HCT116 (cell line): ENCODE measurements at regions not wholly inside any gene's neighbourhood (a gene's known extent, or its start where the extent isn't known, plus 50 kb on each side); places are given as distances from the start of the nearest gene placed in this dataset.

ENCODE experiments used
- ATAC-seq: fragments of 200-7000 bp; cut with Tn5 transposase; 2 replicates; pipeline ENCODE4 v1.9.1; 2020; ENCODE audit warnings: mild to moderate bottlenecking, moderate library complexity
- BruUV-seq: library from RNA; stranded (reverse); fragments of 400-500 nt; replicated peaks from 2 replicates; lab custom pipeline; 2021; lab: Mats Ljungman, UMichigan
- CTCF ChIA-PET: fragments of 300-600 bp; sonication (Branson Sonifier 250); formaldehyde crosslinking; loops from one replicate; lab custom pipeline; 2021; ENCODE audit warnings: antibody characterized with exemption; lab: Charles Lee
- POLR2A ChIA-PET: fragments of 300-600, 350-600 bp; sonication (Branson Sonifier 250); formaldehyde crosslinking; loops from one replicate; lab custom pipeline; 2021; ENCODE audit warnings: antibody characterized with exemption; lab: Charles Lee
- RAD21 ChIA-PET, 2 experiments: fragments of 300-600 bp; sonication (Branson Sonifier 250); formaldehyde crosslinking; loops; one replicate each; lab custom pipeline; 2023; ENCODE audit warnings: low total read pairs in 2 of 2; ENCODE audit not compliant: uncharacterized antibody in 2 of 2, unreplicated experiment in 2 of 2, low non-redundant PET in 1 of 2; lab: Charles Lee
- DNase-seq: peaks from one replicate; pipeline ENCODE4 v3.0.0-alpha.2; 2010; ENCODE audit warnings: low read depth, low spot score
- H2AFZ ChIP-seq: fragments of 200-600 bp; shearing (Covaris generic), sonication (generic); 2 replicates; pipeline ENCODE4 v1.6.1; 2017; ENCODE audit warnings: low read depth, mixed run types, mixed read lengths, antibody characterized with exemption, low read length; ENCODE audit not compliant: poor library complexity, severe bottlenecking
- H3K27ac ChIP-seq: 2 replicates; pipeline ENCODE4 v1.5.1; 2012; ENCODE audit warnings: low read depth, low read length
- H3K27me3 ChIP-seq: fragments of 200-600 bp; sonication (generic); 2 replicates; pipeline ENCODE4 v1.6.1; 2016; ENCODE audit warnings: mixed run types, low read length, mixed read lengths; ENCODE audit not compliant: insufficient read depth
- H3K36me3 ChIP-seq, 2 experiments: fragments of 200-500 bp in 1 of 2; fragments of 200-600 bp in 1 of 2; sonication (Bioruptor generic) in 1 of 2; sonication (generic) in 1 of 2; 2 replicates each; pipeline versions ENCODE4 v1.5.1 to v1.6.1; 2014 to 2016; ENCODE audit warnings: low read length in 2 of 2, inconsistent platforms in 1 of 2, mixed read lengths in 1 of 2, mixed run types in 1 of 2; ENCODE audit not compliant: insufficient read depth in 2 of 2, control insufficient read depth in 1 of 2
- H3K4me1 ChIP-seq, 2 experiments: fragments of 200-600 bp in 1 of 2; sonication (generic) in 1 of 2; 2 replicates each; pipeline versions ENCODE4 v1.5.1 to v1.6.1; 2012 to 2017; ENCODE audit warnings: low read length in 2 of 2, inconsistent platforms in 1 of 2, mild to moderate bottlenecking in 1 of 2, mixed read lengths in 1 of 2, mixed run types in 1 of 2, moderate library complexity in 1 of 2; ENCODE audit not compliant: insufficient read depth in 2 of 2, control insufficient read depth in 1 of 2
- H3K4me2 ChIP-seq: fragments of 200-600 bp; sonication (generic); 2 replicates; pipeline ENCODE4 v1.6.1; 2017; ENCODE audit warnings: mixed run types, low read length, mixed read lengths
- H3K4me3 ChIP-seq, 2 experiments: fragments of 200-600 bp in 1 of 2; sonication (generic) in 1 of 2; replicated peaks in 1 of 2; 2 replicates each; pipeline ENCODE4 v1.5.1; 2011 to 2016; ENCODE audit warnings: low read length in 2 of 2, control low read depth in 1 of 2, low read depth in 1 of 2, mild to moderate bottlenecking in 1 of 2, mixed read lengths in 1 of 2, mixed run types in 1 of 2
- H3K79me2 ChIP-seq: fragments of 200-600 bp; sonication (generic); 2 replicates; pipeline ENCODE4 v1.6.1; 2017; ENCODE audit warnings: mild to moderate bottlenecking, mixed run types, low read length, moderate library complexity, mixed read lengths; ENCODE audit not compliant: insufficient read depth
- H3K9ac ChIP-seq: fragments of 200-600 bp; sonication (generic); 2 replicates; pipeline ENCODE4 v1.6.1; 2016; ENCODE audit warnings: low read length, mixed read lengths
- H3K9me2 ChIP-seq: fragments of 200-600 bp; sonication (generic), shearing (Covaris generic); 2 replicates; pipeline ENCODE4 v1.6.1; 2017; ENCODE audit warnings: mixed run types, mild to moderate bottlenecking, moderate library complexity; ENCODE audit not compliant: insufficient read depth
- H3K9me3 ChIP-seq, 2 experiments: fragments of 200-500 bp in 1 of 2; fragments of 200-600 bp in 1 of 2; sonication (Bioruptor generic) in 1 of 2; sonication (generic) in 1 of 2; 2 replicates each; pipeline ENCODE4 v1.6.1; 2014 to 2017; ENCODE audit warnings: low read length in 2 of 2, mixed read lengths in 2 of 2, inconsistent platforms in 1 of 2, low read depth in 1 of 2, mild to moderate bottlenecking in 1 of 2, mixed run types in 1 of 2, moderate library complexity in 1 of 2; ENCODE audit not compliant: control insufficient read depth in 1 of 2, insufficient read depth in 1 of 2
- H4K20me1 ChIP-seq: fragments of 200-600 bp; sonication (generic), shearing (Covaris generic); 2 replicates; pipeline ENCODE4 v1.6.1; 2017; ENCODE audit warnings: mixed run types, mild to moderate bottlenecking, moderate library complexity; ENCODE audit not compliant: insufficient read depth
- CBX3 ChIP-seq: IDR thresholded peaks from 2 replicates; pipeline ENCODE4 v1.6.1; 2012; ENCODE audit warnings: low read depth
- ELF1 ChIP-seq: IDR thresholded peaks from 2 replicates; pipeline ENCODE4 v1.6.1; 2012; ENCODE audit warnings: low read depth, borderline replicate concordance
- EZH2 ChIP-seq: fragments of 200-600 bp; sonication (generic); IDR thresholded peaks from 2 replicates; pipeline ENCODE4 v1.6.1; 2017; ENCODE audit warnings: antibody characterized with exemption, mixed run types
- FOSL1 ChIP-seq: IDR thresholded peaks from 2 replicates; pipeline ENCODE4 v1.6.1; 2012; ENCODE audit warnings: low read depth
- JUND ChIP-seq: IDR thresholded peaks from 2 replicates; pipeline ENCODE4 v1.6.1; 2012
- POLR2AphosphoS5 ChIP-seq: IDR thresholded peaks from 2 replicates; pipeline ENCODE4 v1.6.1; 2011; ENCODE audit warnings: mild to moderate bottlenecking, low read depth, low read length, moderate library complexity
- RAD21 ChIP-seq: IDR thresholded peaks from 2 replicates; pipeline ENCODE4 v1.6.1; 2012; ENCODE audit warnings: low read depth, mild to moderate bottlenecking
- SIN3A ChIP-seq: IDR thresholded peaks from 2 replicates; pipeline ENCODE4 v1.6.1; 2012; ENCODE audit warnings: low read depth
- SP1 ChIP-seq: IDR thresholded peaks from 2 replicates; pipeline ENCODE4 v1.6.1; 2012; ENCODE audit warnings: low read depth
- SRF ChIP-seq: IDR thresholded peaks from 2 replicates; pipeline ENCODE4 v1.6.1; 2012; ENCODE audit warnings: low read depth
- YY1 ChIP-seq: IDR thresholded peaks from 2 replicates; pipeline ENCODE4 v1.6.1; 2011; ENCODE audit warnings: low read length, low read depth, moderate library complexity, mild to moderate bottlenecking; ENCODE audit not compliant: insufficient replicate concordance; ENCODE audit errors: extremely low read depth
- ZNF274 ChIP-seq: fragments of 200-500 bp; sonication (Bioruptor generic); IDR thresholded peaks from 2 replicates; pipeline ENCODE4 v1.6.1; 2014; ENCODE audit warnings: mild to moderate bottlenecking, low read depth, low read length, inconsistent platforms
- intact Hi-C: fragments of 100-400 bp; cut with micrococcal nuclease; formaldehyde crosslinking; loops from 2 replicates; pipeline ENCODE4 v1.10.0; 2022
- TF ChIP-seq, protein P1 (sequence below): IDR thresholded peaks from 2 replicates; pipeline ENCODE4 v1.6.1; 2011; ENCODE audit warnings: mild to moderate bottlenecking, low read length, moderate library complexity; ENCODE audit not compliant: insufficient replicate concordance; ENCODE audit errors: extremely low read depth
- TF ChIP-seq, protein P2 (sequence below): IDR thresholded peaks from 2 replicates; pipeline ENCODE4 v1.6.1; 2012
- TF ChIP-seq, protein P3 (sequence below), 3 experiments: fragments of 200-600 bp in 1 of 3; sonication (generic) in 1 of 3; IDR thresholded peaks in 2 of 3; conservative IDR thresholded peaks in 1 of 3; 2 replicates each; pipeline ENCODE4 v1.5.1; 2012 to 2017; ENCODE audit warnings: low read depth in 2 of 3, low read length in 2 of 3, antibody characterized with exemption in 1 of 3, borderline replicate concordance in 1 of 3, control low read depth in 1 of 3, mild to moderate bottlenecking in 1 of 3, mixed read lengths in 1 of 3, mixed run types in 1 of 3, moderate library complexity in 1 of 3; ENCODE audit not compliant: insufficient read depth in 1 of 3

DNA sequence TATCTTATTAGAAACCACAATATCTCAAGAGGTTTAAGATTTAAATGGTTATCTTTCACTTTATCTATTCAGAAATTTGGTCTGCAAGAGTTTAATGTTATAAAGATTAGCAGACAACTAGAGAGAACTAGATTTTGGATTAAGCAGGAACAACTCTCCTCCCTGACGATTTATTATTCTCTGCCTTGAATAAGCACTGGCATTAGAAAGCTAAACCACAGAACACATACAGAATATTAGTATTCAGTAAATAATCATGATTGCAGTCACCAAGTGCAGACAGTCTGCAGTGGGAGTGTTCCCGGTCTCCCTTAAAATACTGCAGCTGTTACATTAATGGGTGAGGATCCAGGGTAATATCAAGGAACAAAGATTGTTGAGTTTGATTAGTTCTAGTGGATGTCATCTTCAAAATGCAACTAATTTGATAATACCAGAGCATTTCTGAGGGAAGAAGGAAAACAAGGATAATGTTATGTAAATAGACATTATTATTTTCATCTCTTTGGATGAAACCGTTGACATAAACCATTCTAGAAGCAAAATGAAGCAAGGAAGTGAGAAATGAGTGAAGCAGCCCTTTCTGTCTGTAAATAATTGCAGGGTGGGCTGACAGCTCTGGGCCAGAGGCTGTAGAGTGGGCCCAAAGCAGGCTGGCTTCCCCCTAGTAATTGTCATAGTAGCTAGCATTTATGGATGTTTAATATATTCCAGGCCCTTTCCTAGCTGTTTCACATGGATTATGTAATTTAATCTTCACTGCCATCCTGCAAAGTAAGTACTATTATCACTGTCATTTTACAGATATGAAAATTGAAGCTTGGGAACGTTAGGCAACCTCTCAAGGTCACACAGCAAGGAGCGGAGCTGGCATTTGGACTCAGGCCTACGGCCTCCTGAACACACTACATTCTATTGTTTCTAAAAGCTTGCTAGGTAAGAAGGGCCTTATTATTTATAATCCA lies 79.4 kb downstream of the DYRK2 start:
- ATAC-seq, result no peak
- no peak overlapping the region for H3K27ac ChIP-seq
- no peaks in the 10 kb centered on the region for H3K9me2 ChIP-seq
- no peaks in the 10 kb centered on the region for H3K27me3 ChIP-seq
- H3K79me2 ChIP-seq, result no peaks in the 10 kb centered on the region
- TF ChIP-seq SIN3A, result no peak
- TF ChIP-seq RAD21, result no peak
- TF ChIP-seq, protein P1, sequence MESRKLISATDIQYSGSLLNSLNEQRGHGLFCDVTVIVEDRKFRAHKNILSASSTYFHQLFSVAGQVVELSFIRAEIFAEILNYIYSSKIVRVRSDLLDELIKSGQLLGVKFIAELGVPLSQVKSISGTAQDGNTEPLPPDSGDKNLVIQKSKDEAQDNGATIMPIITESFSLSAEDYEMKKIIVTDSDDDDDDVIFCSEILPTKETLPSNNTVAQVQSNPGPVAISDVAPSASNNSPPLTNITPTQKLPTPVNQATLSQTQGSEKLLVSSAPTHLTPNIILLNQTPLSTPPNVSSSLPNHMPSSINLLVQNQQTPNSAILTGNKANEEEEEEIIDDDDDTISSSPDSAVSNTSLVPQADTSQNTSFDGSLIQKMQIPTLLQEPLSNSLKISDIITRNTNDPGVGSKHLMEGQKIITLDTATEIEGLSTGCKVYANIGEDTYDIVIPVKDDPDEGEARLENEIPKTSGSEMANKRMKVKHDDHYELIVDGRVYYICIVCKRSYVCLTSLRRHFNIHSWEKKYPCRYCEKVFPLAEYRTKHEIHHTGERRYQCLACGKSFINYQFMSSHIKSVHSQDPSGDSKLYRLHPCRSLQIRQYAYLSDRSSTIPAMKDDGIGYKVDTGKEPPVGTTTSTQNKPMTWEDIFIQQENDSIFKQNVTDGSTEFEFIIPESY, result no peak
- no peak for TF ChIP-seq EZH2
- TF ChIP-seq FOSL1, result no peak
- TF ChIP-seq, protein P2, sequence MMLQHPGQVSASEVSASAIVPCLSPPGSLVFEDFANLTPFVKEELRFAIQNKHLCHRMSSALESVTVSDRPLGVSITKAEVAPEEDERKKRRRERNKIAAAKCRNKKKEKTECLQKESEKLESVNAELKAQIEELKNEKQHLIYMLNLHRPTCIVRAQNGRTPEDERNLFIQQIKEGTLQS, result no peak
- TF ChIP-seq SP1, result no peak
- TF ChIP-seq JUND, result no peak
- TF ChIP-seq CBX3, result no peak
- TF ChIP-seq ELF1, result no peak
- no peak for TF ChIP-seq POLR2AphosphoS5
- TF ChIP-seq ZNF274, result no peak
- no peak for TF ChIP-seq SRF
- no peak for TF ChIP-seq YY1
- TF ChIP-seq, protein P3, sequence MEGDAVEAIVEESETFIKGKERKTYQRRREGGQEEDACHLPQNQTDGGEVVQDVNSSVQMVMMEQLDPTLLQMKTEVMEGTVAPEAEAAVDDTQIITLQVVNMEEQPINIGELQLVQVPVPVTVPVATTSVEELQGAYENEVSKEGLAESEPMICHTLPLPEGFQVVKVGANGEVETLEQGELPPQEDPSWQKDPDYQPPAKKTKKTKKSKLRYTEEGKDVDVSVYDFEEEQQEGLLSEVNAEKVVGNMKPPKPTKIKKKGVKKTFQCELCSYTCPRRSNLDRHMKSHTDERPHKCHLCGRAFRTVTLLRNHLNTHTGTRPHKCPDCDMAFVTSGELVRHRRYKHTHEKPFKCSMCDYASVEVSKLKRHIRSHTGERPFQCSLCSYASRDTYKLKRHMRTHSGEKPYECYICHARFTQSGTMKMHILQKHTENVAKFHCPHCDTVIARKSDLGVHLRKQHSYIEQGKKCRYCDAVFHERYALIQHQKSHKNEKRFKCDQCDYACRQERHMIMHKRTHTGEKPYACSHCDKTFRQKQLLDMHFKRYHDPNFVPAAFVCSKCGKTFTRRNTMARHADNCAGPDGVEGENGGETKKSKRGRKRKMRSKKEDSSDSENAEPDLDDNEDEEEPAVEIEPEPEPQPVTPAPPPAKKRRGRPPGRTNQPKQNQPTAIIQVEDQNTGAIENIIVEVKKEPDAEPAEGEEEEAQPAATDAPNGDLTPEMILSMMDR (IDR thresholded peaks at IDR 0.05 in 2 of 3, conservative IDR thresholded peaks at IDR 0.05 in 1 of 3; ENCODE audit: borderline replicate concordance in 1 of 3, insufficient read depth in 1 of 3, low read depth in 2 of 3, low read length in 2 of 3), result no peak
- BruUV-seq, result no TSS peak
- ChIA-PET POLR2A (no interaction called here), CTCF (no interaction called here), RAD21 (no interaction called here)
- no peaks in the 10 kb centered on the region for H3K9me3 ChIP-seq
- H3K36me3 ChIP-seq, result no peaks in the 10 kb centered on the region
- no peak overlapping the region for H3K4me3 ChIP-seq
- no peak overlapping the region for H3K9ac ChIP-seq
- intact Hi-C loops, result no loop called here
- H4K20me1 ChIP-seq, result no peaks in the 10 kb centered on the region
- DNase-seq, result no peak
- no peaks in the 10 kb centered on the region for H3K4me1 ChIP-seq
- H3K4me2 ChIP-seq, result no peak overlapping the region
- no peak overlapping the region for H2AFZ ChIP-seq
